ENCODE measurements at regions not wholly inside any gene's neighbourhood (a gene's known extent, or its start where the extent isn't known, plus 50 kb on each side); places are given as distances from the start of the nearest gene placed in this dataset.

GRCh38 chr6:166721576-166721975 lies 94.5 kb upstream of the RPS6KA2 start:
- DNase-seq (ENCODE audit: low spot score) = no peak
- TF ChIP-seq CTCF (IDR thresholded peaks at IDR 0.05; ENCODE audit: borderline replicate concordance, control extremely low read depth, extremely low read depth, insufficient read depth, missing control alignments) = no peak
- in situ Hi-C loops (cut with MboI; ENCODE audit: low sequenced_read_pairs, unreplicated experiment) = no loop called here

- DNase-seq (ENCODE audit: low spot score) = no peak
- no peak for TF ChIP-seq CTCF (IDR thresholded peaks at IDR 0.05; ENCODE audit: borderline replicate concordance, control extremely low read depth, extremely low read depth, insufficient read depth, missing control alignments)
- in situ Hi-C loops (cut with MboI; ENCODE audit: low sequenced_read_pairs, unreplicated experiment) = no loop called here
Observed at GRCh38 chr6:166720856-166721255, 93.8 kb upstream of the RPS6KA2 start.

- in situ Hi-C loops (cut with MboI; ENCODE audit: low sequenced_read_pairs, unreplicated experiment) = no loop called here
- DNase-seq (ENCODE audit: low spot score) = no peak
- no peak for TF ChIP-seq CTCF (IDR thresholded peaks at IDR 0.05; ENCODE audit: borderline replicate concordance, control extremely low read depth, extremely low read depth, insufficient read depth, missing control alignments)
Observed at GRCh38 chr6:166719019-166719418, 92.0 kb upstream of the RPS6KA2 start.

GRCh38 chr6:166718516-166718915 lies 91.5 kb upstream of the RPS6KA2 start:
- TF ChIP-seq CTCF (IDR thresholded peaks at IDR 0.05; ENCODE audit: borderline replicate concordance, control extremely low read depth, extremely low read depth, insufficient read depth, missing control alignments) = no peak
- no peak for DNase-seq (ENCODE audit: low spot score)
- in situ Hi-C loops (cut with MboI; ENCODE audit: low sequenced_read_pairs, unreplicated experiment) = no loop called here

- DNase-seq (ENCODE audit: low spot score) = no peak
- no peak for TF ChIP-seq CTCF (IDR thresholded peaks at IDR 0.05; ENCODE audit: borderline replicate concordance, control extremely low read depth, extremely low read depth, insufficient read depth, missing control alignments)
- in situ Hi-C loops (cut with MboI; ENCODE audit: low sequenced_read_pairs, unreplicated experiment) = no loop called here
Observed at GRCh38 chr6:166716910-166717617, 90.0 kb upstream of the RPS6KA2 start.

GRCh38 chr6:166715992-166716391 lies 88.9 kb upstream of the RPS6KA2 start:
- no peak for DNase-seq (ENCODE audit: low spot score)
- in situ Hi-C loops (cut with MboI; ENCODE audit: low sequenced_read_pairs, unreplicated experiment) = no loop called here
- TF ChIP-seq CTCF (IDR thresholded peaks at IDR 0.05; ENCODE audit: borderline replicate concordance, control extremely low read depth, extremely low read depth, insufficient read depth, missing control alignments) = no peak
